H1 (cell line): ENCODE measurements at regions not wholly inside any gene's neighbourhood (a gene's known extent, or its start where the extent isn't known, plus 50 kb on each side); places are given as distances from the start of the nearest gene placed in this dataset.

Source experiments
- CTCF ChIA-PET: fragments of 300-600 bp; sonication (Branson Sonifier 250); formaldehyde crosslinking; loops from one replicate; lab custom pipeline; 2021; ENCODE audit not compliant: partially characterized antibody; lab: Charles Lee
- POLR2A ChIA-PET: fragments of 300-600 bp; sonication (Branson Sonifier 250); formaldehyde crosslinking; loops from one replicate; lab custom pipeline; 2021; ENCODE audit warnings: inconsistent platforms; ENCODE audit not compliant: partially characterized antibody; lab: Charles Lee
- DNase-seq, 2 experiments: peaks; one replicate each; pipeline versions ENCODE4 v3.0.0 to v3.0.0-alpha.2; 2010 to 2022; ENCODE audit warnings: low spot score in 2 of 2, low read depth in 1 of 2, mixed read lengths in 1 of 2
- FAIRE-seq: peaks from 2 replicates; lab custom pipeline; 2011; peaks lifted over from hg19 to GRCh38; lab: Jason Lieb, UNC
- H2AFZ ChIP-seq: 2 replicates; pipeline ENCODE4 v1.8.1; 2012; ENCODE audit warnings: low read length, inconsistent platforms
- H2AK5ac ChIP-seq: 2 replicates; pipeline ENCODE4 v1.6.1; 2013; ENCODE audit warnings: low read depth, low read length
- H2BK120ac ChIP-seq: replicated peaks from 2 replicates; pipeline ENCODE3; 2013; ENCODE audit warnings: low read depth, low read length, inconsistent platforms
- H2BK12ac ChIP-seq: 2 replicates; pipeline ENCODE4 v1.6.1; 2013; ENCODE audit warnings: low read depth, low read length
- H2BK15ac ChIP-seq: 2 replicates; pipeline ENCODE4 v1.6.1; 2013; ENCODE audit warnings: low read length
- H2BK20ac ChIP-seq: 2 replicates; pipeline ENCODE4 v1.6.1; 2013; ENCODE audit warnings: low read length
- H2BK5ac ChIP-seq: 2 replicates; pipeline ENCODE4 v1.6.1; 2013; ENCODE audit warnings: low read depth, low read length
- H3K14ac ChIP-seq: 2 replicates; pipeline ENCODE4 v1.6.1; 2013; ENCODE audit warnings: inconsistent platforms; ENCODE audit not compliant: insufficient read length
- H3K18ac ChIP-seq: 2 replicates; pipeline ENCODE4 v1.6.1; 2013; ENCODE audit warnings: low read length; ENCODE audit errors: extremely low read depth
- H3K23ac ChIP-seq: 2 replicates; pipeline ENCODE4 v1.6.1; 2013; ENCODE audit warnings: inconsistent platforms; ENCODE audit not compliant: insufficient read length
- H3K23me2 ChIP-seq: 2 replicates; pipeline ENCODE4 v1.6.1; 2013; ENCODE audit warnings: low read depth, low read length
- H3K27ac ChIP-seq: 2 replicates; pipeline ENCODE4 v1.6.1; 2011; ENCODE audit warnings: low read depth, low read length, inconsistent platforms
- H3K27me3 ChIP-seq, 4 experiments: replicated peaks in 1 of 4; 1 replicate in 1 of 4; 2 replicates in 3 of 4; pipeline versions ENCODE4 v1.6.1 to v1.8.1; 2011 to 2013; ENCODE audit warnings: low read length in 3 of 4, mild to moderate bottlenecking in 3 of 4, inconsistent platforms in 2 of 4, mixed read lengths in 2 of 4, moderate library complexity in 1 of 4; ENCODE audit not compliant: control insufficient read depth in 3 of 4, insufficient read depth in 3 of 4; ENCODE audit errors: extremely low read depth in 1 of 4
- H3K36me3 ChIP-seq, 4 experiments: 2 replicates each; pipeline versions ENCODE4 v1.6.1 to v1.8.1; 2011 to 2013; ENCODE audit warnings: mild to moderate bottlenecking in 4 of 4, low read length in 3 of 4, moderate library complexity in 2 of 4, control low read depth in 1 of 4, inconsistent platforms in 1 of 4; ENCODE audit not compliant: insufficient read depth in 4 of 4, control insufficient read depth in 2 of 4
- H3K4ac ChIP-seq: replicated peaks from 2 replicates; pipeline ENCODE3; 2013; ENCODE audit warnings: low read length, low read depth, mixed read lengths, inconsistent platforms; ENCODE audit not compliant: insufficient read length
- H3K4me1 ChIP-seq, 4 experiments: replicated peaks in 1 of 4; 1 replicate in 1 of 4; 2 replicates in 3 of 4; pipeline versions ENCODE4 v1.6.1 to v1.8.1; 2011 to 2013; ENCODE audit warnings: low read length in 3 of 4, inconsistent platforms in 2 of 4, mixed read lengths in 1 of 4; ENCODE audit not compliant: insufficient read depth in 4 of 4, control insufficient read depth in 3 of 4
- H3K4me2 ChIP-seq, 2 experiments: 2 replicates each; pipeline versions ENCODE4 v1.6.1 to v1.8.1; 2011 to 2013; ENCODE audit warnings: low read depth in 2 of 2, low read length in 2 of 2, control low read depth in 1 of 2, inconsistent platforms in 1 of 2, mild to moderate bottlenecking in 1 of 2; ENCODE audit not compliant: insufficient read depth in 1 of 2
- H3K4me3 ChIP-seq, 4 experiments: fragments of 200-600, 300-600 bp in 1 of 4; sonication (generic), shearing (Covaris generic), sonication (Bioruptor Twin) in 1 of 4; 2 replicates each; pipeline versions ENCODE4 v1.5.1 to v1.8.1; 2011 to 2016; ENCODE audit warnings: low read length in 4 of 4, low read depth in 3 of 4, control low read depth in 2 of 4, inconsistent platforms in 2 of 4, mild to moderate bottlenecking in 2 of 4, mixed read lengths in 1 of 4, moderate library complexity in 1 of 4; ENCODE audit not compliant: insufficient read depth in 2 of 4; ENCODE audit errors: extremely low read depth in 1 of 4
- H3K56ac ChIP-seq: replicated peaks from 2 replicates; pipeline ENCODE3; 2013; ENCODE audit warnings: low read depth, mild to moderate bottlenecking, mixed read lengths, low read length, inconsistent platforms; ENCODE audit not compliant: insufficient read length
- H3K79me1 ChIP-seq: 2 replicates; pipeline ENCODE4 v1.6.1; 2013; ENCODE audit warnings: low read depth, low read length, control low read depth
- H3K79me2 ChIP-seq, 2 experiments: 2 replicates each; pipeline versions ENCODE4 v1.6.1 to v1.8.1; 2012 to 2013; ENCODE audit warnings: low read length in 2 of 2, mild to moderate bottlenecking in 2 of 2, inconsistent platforms in 1 of 2; ENCODE audit not compliant: insufficient read depth in 2 of 2, control insufficient read depth in 1 of 2
- H3K9ac ChIP-seq, 4 experiments: replicated peaks in 1 of 4; 1 replicate in 1 of 4; 2 replicates in 3 of 4; pipeline versions ENCODE4 v1.6.1 to v1.8.1; 2011 to 2013; ENCODE audit warnings: low read depth in 3 of 4, low read length in 3 of 4, control low read depth in 2 of 4, mild to moderate bottlenecking in 2 of 4, moderate library complexity in 2 of 4, inconsistent platforms in 1 of 4; ENCODE audit errors: extremely low read depth in 1 of 4
- H3K9me3 ChIP-seq, 2 experiments: 2 replicates each; pipeline versions ENCODE4 v1.6.1 to v1.8.1; 2012 to 2013; ENCODE audit warnings: mild to moderate bottlenecking in 2 of 2, moderate library complexity in 2 of 2, control low read depth in 1 of 2, inconsistent platforms in 1 of 2, low read depth in 1 of 2, low read length in 1 of 2, mixed read lengths in 1 of 2; ENCODE audit not compliant: insufficient read depth in 2 of 2
- H4K20me1 ChIP-seq, 2 experiments: replicated peaks in 1 of 2; 2 replicates each; pipeline versions ENCODE3 to v1.8.1; 2011 to 2013; ENCODE audit warnings: inconsistent platforms in 2 of 2, low read length in 2 of 2, mild to moderate bottlenecking in 1 of 2; ENCODE audit not compliant: insufficient read depth in 2 of 2, control insufficient read depth in 1 of 2
- H4K5ac ChIP-seq: 2 replicates; pipeline ENCODE4 v1.6.1; 2013; ENCODE audit warnings: low read length, low read depth, mixed read lengths, inconsistent platforms; ENCODE audit not compliant: insufficient read length
- H4K8ac ChIP-seq: 2 replicates; pipeline ENCODE4 v1.8.0; 2013; ENCODE audit warnings: mild to moderate bottlenecking, moderate library complexity, low read length, inconsistent platforms; ENCODE audit not compliant: insufficient read depth; ENCODE audit errors: extremely low read depth
- H4K91ac ChIP-seq: replicated peaks from 2 replicates; pipeline ENCODE3; 2013; ENCODE audit warnings: low read length, mixed read lengths, inconsistent platforms; ENCODE audit not compliant: insufficient read length
- BACH1 ChIP-seq: IDR thresholded peaks from 2 replicates; pipeline ENCODE4 v1.6.1; 2012; ENCODE audit warnings: low read length, improper control_type of control experiment
- KDM5A ChIP-seq: fragments of 200-600 bp; IDR thresholded peaks from 2 replicates; pipeline ENCODE4 v1.7.1; 2012; ENCODE audit warnings: mild to moderate bottlenecking, low read length, inconsistent platforms, mixed read lengths
- MAFK ChIP-seq: IDR thresholded peaks from 2 replicates; pipeline ENCODE4 v1.6.1; 2012; ENCODE audit warnings: low read depth, mild to moderate bottlenecking, improper control_type of control experiment, low read length
- POLR2A ChIP-seq, 2 experiments: IDR thresholded peaks; 1 replicate in 1 of 2; 2 replicates in 1 of 2; pipeline ENCODE4 v1.6.1; 2011; ENCODE audit warnings: low read depth in 2 of 2, low read length in 2 of 2, mild to moderate bottlenecking in 2 of 2; ENCODE audit errors: control extremely low read depth in 1 of 2
- RFX5 ChIP-seq: IDR thresholded peaks from 2 replicates; pipeline ENCODE4 v1.6.1; 2011; ENCODE audit warnings: low read depth, low read length, improper control_type of control experiment, borderline replicate concordance
- RNF2 ChIP-seq: fragments of 200-900, 300-1000 bp; sonication (generic); IDR thresholded peaks from 2 replicates; pipeline ENCODE4 v1.7.1; 2016; ENCODE audit warnings: borderline replicate concordance, low read depth, mild to moderate bottlenecking, antibody characterized with exemption, low read length; ENCODE audit not compliant: poor library complexity, severe bottlenecking; ENCODE audit errors: missing control alignments
- RXRA ChIP-seq: IDR thresholded peaks from 2 replicates; pipeline ENCODE4 v1.6.1; 2011; ENCODE audit warnings: low read depth, mild to moderate bottlenecking, low read length, moderate library complexity; ENCODE audit not compliant: insufficient read depth
- SP4 ChIP-seq: IDR thresholded peaks from 2 replicates; pipeline ENCODE4 v1.6.1; 2012; ENCODE audit warnings: low read length, inconsistent platforms
- SUZ12 ChIP-seq: fragments of 200-600 bp; sonication (generic); IDR thresholded peaks from 2 replicates; pipeline ENCODE4 v1.6.1; 2012; ENCODE audit warnings: mild to moderate bottlenecking, inconsistent platforms, low read length, moderate library complexity, mixed read lengths
- TAF7 ChIP-seq: optimal IDR thresholded peaks from 2 replicates; pipeline ENCODE3; 2011; ENCODE audit warnings: low read depth, mild to moderate bottlenecking, inconsistent platforms, low read length, moderate library complexity, borderline replicate concordance
- TEAD4 ChIP-seq: IDR thresholded peaks from 2 replicates; pipeline ENCODE4 v1.6.1; 2012; ENCODE audit warnings: low read depth, low read length, inconsistent platforms, mixed read lengths
- WGBS, 2 experiments: shearing (Covaris generic) in 1 of 2; methylation state at CpG; one replicate each; pipeline versions ENCODE4 v1.1.6 to v1.1.7; 2013 to 2015; ENCODE audit warnings: low lambda C conversion rate in 2 of 2, mixed read lengths in 2 of 2, inconsistent platforms in 1 of 2, low coverage in 1 of 2, missing lambda C conversion rate in 1 of 2; ENCODE audit not compliant: insufficient replicate concordance in 2 of 2, insufficient coverage in 1 of 2, insufficient read length in 1 of 2; ENCODE audit errors: extremely low coverage in 1 of 2, missing lambda C conversion rate in 1 of 2; 5-methylcytosine and 5-hydroxymethylcytosine counted together

- Histone ChIP-seq H4K5ac (no peak overlapping the region), H3K14ac (no peak overlapping the region), H4K20me1 (peaks cover 0 to 7% of the 10 kb centered on the region in 2 experiments), H3K36me3 (no peaks in the 10 kb centered on the region), H3K18ac (no peak overlapping the region), H3K23me2 (peaks cover 12% of the 10 kb centered on the region), H2BK20ac (no peak overlapping the region), H3K9me3 (no peaks in the 10 kb centered on the region), H3K4me1 (no peaks in the 10 kb centered on the region), H3K4ac (no peak overlapping the region), H4K8ac (no peak overlapping the region), H3K4me3 (no peak overlapping the region), H2BK12ac (no peak overlapping the region), H2BK5ac (no peak overlapping the region), H3K23ac (no peak overlapping the region), H2BK120ac (no peak overlapping the region), H3K27me3 (no peaks in the 10 kb centered on the region), H3K79me2 (no peaks in the 10 kb centered on the region), H2AFZ (no peak overlapping the region), H3K27ac (no peak overlapping the region), H3K56ac (no peak overlapping the region), H2BK15ac (no peak overlapping the region), H3K79me1 (no peaks in the 10 kb centered on the region), H3K9ac (no peak overlapping the region), H4K91ac (no peak overlapping the region), H3K4me2 (no peak overlapping the region), H2AK5ac (no peak overlapping the region)
- 91% methylated on average over 5 of the region's 5 CpGs; no CpG with 5 or more reads in 1 of the 2 experiments for WGBS, 2 experiments
- FAIRE-seq (no peak), DNase-seq (no peak)
- ChIA-PET CTCF (no interaction called here), POLR2A (no interaction called here)
- TF ChIP-seq SUZ12 = no peak
- no peak for TF ChIP-seq RNF2
- no peak for TF ChIP-seq KDM5A
- no peak for TF ChIP-seq RFX5
- TF ChIP-seq TAF7 = no peak
- no peak for TF ChIP-seq SP4
- no peak for TF ChIP-seq BACH1
- no peak for TF ChIP-seq TEAD4
- no peak for TF ChIP-seq POLR2A (IDR thresholded peaks at IDR 0.05; ENCODE audit: control extremely low read depth in 1 of 2, low read depth in 2 of 2, low read length in 2 of 2)
- TF ChIP-seq MAFK = no peak
- TF ChIP-seq RXRA = no peak
Observed at GRCh38 chr9:90697808-90698207, 55.2 kb upstream of the DIRAS2 start.
